Medulla oblongata (tissue), 1 donor: ENCODE measurements at regions not wholly inside any gene's neighbourhood (a gene's known extent, or its start where the extent isn't known, plus 50 kb on each side); places are given as distances from the start of the nearest gene placed in this dataset.
A peak's percentile ranks its signal among the peaks of the same experiment; 100 is the strongest.
"Not testable (repeated sequence)": the region's sequence is repeated elsewhere in the genome, so short reads cannot be mapped to it uniquely, and the experiment has no call there.

ENCODE experiments used
- DNase-seq: peaks from one replicate; pipeline ENCODE4 v3.0.0-alpha.2; 2015; ENCODE audit errors: extremely low spot score

DNA sequence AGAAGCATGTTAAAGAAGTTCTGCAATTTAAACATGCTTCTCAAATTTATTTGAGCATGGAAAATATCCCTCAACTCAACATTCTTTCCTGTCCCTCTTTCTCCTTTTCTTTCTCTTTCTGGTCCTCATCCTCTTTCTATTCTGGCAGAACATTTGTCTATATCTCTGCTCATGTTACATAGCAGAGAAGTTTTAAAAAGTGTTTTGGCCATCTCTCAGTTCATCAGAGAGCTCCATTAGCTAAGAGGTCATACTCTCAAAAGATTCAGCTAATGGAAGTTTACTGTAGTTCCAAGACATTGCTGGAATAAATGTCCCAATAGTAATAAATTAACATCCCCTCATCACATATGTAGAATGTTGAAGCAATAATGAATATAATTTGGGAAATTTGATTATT lies 53.5 kb downstream of the XCL2 start:
- DNase-seq = no peak

DNA sequence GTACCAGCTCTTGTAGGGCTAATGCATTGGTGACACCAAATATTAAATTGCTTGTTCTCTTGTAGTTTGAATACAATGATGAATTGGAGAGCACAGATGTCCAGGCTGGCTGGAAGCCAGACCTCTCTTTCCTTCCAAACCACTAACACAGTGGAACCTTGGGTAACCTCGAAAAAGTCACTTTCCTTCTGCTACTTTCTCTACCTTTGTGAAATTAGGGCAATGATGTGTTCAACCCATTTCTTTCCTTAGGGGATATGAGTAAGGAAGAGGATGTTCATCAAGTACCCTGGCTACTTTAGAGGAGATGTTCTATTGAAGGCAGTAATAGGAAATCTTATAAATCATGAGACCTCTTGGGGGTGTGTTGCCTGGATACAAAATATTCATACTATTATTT lies 55.7 kb downstream of the XCL2 start:
- DNase-seq = no peak

GRCh38 chr1:168486820-168487219 lies 57.0 kb downstream of the XCL2 start:
- not testable (repeated sequence) for DNase-seq

DNA sequence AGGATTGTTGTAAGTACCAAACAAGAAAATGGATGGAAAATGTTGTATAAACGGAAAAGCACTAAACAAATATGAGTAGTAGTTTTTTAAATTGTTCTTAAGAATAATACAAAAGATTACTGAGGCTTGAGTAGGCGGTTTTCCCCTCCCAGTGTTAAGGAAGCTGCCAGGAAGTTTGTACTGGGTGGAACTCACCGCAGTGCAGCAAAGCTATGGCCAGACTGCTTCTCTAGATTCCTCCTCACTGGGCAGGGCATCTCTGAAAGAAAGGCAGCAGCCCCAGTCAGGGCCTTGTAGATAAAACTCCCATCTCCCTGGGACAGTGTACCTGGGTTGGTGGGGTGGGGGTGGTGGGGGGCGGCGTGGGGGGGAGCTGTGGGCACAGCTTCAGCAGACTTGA lies 58.7 kb downstream of the XCL2 start:
- no peak for DNase-seq

- no peak for DNase-seq
These were observed 59.7 kb downstream of the XCL2 start for GRCh38 chr1:168484083-168484482.

GRCh38 chr1:168483539-168483938 lies 60.3 kb downstream of the XCL2 start:
- DNase-seq = no peak

DNA sequence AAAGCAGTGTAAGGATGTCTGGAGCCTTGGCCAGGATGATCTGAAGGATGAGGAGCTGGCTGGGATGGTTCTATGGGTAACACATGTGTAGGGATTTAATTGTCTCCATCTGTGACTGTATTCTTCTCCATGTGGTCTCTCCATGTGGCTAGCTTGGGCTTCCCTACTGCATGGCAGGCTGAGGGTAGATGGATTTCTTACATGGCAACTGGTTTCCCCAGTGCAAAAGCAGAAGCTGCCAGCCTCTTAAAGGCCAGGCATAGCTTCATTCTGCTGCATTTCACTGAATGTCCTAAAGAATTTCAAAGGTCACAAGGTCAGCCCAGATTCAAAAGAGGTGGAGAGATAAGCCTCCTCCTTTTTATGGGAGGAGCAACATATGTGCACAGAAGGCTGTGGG lies 61.7 kb downstream of the XCL2 start:
- no peak for DNase-seq

DNA sequence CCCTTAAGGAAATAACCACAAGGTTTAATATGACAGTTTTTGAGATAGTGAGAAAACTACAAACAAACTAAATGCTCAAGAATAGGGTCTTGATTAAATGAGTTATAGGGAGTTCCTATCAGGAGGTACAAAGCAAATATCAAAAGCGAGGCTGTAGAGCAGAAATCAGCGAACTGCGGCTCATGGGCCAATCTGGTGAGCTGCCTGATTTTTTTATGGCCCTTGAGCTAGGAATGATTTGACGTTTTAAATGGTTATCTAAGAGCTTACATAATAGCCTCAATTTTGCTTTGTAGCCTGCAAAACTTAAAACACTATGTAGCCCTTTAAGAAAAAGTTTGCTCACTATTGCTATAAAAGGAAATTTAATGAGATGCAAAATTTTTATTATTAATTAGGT lies 62.2 kb downstream of the XCL2 start:
- DNase-seq = no peak

GRCh38 chr1:168480997-168481396 lies 62.8 kb downstream of the XCL2 start:
- no peak for DNase-seq

DNA sequence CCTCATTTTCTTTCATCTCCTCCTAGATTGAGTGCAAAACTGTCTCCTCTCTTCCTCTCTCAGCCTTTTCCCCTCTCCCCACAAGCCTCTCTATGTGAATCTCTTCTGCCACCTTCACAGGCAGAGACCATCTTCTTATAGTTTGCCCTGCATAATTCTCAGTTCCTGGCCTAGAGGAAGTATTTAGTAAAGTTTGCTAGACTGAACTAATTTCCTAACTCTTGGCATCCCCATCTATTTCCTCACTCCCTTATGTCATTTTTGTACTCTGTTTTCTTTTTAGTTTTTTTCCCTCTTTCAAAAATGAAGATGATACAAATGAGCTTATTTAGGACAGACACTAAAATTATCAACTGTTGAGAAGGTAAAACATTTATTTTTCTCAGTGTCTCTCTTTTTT lies 66.0 kb downstream of the XCL2 start:
- no peak for DNase-seq

- no peak for DNase-seq
These were observed 67.0 kb downstream of the XCL2 start for GRCh38 chr1:168476588-168477385.

DNA sequence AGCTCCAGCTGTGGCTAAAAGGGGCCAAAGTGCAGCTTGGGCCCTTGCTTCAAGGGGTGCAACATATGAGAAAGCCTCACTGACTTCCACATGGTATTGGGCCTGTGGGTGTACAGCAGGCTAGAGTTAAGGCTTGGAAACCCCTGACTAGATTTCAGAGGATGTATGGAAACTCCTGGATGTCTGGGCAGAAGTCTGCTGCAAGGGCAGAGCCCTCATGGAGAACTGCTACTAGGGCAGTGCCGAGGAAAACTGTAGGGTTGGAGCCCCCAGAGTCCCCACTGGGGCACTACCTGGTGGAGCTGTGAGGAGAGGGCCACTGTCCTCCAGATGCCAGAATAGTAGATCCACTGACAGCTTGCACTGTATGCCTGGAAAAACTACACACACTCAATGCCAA lies 69.5 kb downstream of the XCL2 start:
- DNase-seq = no peak

DNA sequence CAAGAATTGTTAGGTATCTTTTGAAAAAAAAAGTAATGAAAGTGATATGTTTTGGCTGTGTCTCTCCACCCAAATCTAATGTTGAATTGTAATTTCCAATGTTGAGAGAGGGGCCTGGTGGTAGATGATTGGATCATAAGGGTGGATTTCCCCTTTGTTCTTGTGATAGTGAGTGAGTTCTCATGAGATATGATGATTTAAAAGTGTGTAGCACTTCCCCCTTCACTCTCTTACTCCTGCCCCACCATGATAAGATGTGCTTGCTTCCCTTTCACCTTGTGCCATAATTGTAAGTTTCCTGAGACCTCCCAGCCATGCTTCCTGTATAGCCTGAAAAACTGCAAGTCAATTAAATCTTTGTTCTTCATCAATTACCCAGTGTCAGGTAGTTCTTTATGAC lies 70.7 kb downstream of the XCL2 start:
- DNase-seq = no peak

GRCh38 chr1:168472223-168472622 lies 71.6 kb downstream of the XCL2 start:
- no peak for DNase-seq

DNA sequence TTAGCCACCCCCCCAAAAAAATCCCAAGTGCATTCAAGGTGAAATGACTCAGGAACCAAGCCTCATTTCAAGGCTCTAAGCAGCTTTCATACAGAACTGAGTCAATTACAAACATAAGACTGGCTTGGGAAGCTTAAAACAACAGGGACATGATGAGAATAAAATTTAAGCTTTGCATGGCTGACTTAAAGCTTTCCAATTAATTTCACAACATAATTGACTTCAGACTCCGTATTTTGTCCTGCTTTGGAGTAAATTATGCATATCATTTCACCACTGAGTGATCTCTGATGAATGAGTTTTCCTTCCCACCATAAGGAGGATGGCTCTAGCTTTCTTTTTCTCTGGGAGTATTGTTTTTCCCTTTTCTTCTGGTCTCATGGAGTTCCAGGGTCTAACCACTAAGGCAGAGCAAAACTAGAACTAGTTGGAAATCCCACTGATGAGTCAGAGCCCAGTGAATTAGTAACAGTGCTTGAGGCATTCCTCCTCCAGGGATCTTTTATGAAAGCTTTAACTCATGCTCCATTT lies 72.8 kb downstream of the XCL2 start:
- DNase-seq = no peak

DNA sequence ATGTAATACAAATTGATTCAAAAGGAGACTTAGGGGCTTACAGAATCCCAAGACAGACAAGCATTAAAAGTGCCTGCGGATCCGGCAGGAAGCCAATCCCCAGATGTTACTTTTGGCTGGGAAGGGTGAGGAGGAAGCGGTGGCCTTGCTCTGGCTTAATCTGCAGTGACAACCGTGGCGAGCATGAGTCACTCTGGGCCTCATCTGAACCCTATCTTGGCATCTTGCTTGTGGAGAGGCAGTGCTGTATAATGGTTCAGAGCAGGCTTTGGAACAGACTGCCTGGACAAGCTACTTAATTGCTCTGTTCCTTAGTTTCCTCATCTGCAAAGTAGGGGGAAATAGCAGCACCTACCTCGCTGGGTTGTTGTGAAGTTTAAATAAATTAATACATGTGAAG lies 74.1 kb downstream of the XCL2 start:
- DNase-seq = no peak

DNA sequence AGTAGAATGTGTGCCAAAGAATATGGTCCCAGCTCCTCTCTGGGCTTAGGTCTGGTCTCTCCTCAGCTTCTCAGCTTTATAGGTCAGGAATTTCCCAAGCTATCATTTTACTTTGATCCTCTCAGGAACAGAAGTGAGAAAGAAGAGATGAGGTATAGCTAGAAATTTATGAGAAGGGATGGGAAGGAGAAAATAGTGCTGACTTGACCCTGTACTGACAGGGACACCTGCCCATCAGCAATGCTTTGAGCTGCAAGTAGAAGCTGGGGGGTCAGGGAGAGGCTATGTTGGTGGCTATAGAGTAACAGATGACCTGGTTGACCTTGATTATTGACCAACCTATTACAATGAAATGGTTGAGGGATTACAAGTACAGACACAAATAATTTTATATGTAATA lies 75.0 kb downstream of the XCL2 start:
- no peak for DNase-seq

- DNase-seq = no peak
These were observed 75.6 kb downstream of the XCL2 start for GRCh38 chr1:168468042-168468809.

DNA sequence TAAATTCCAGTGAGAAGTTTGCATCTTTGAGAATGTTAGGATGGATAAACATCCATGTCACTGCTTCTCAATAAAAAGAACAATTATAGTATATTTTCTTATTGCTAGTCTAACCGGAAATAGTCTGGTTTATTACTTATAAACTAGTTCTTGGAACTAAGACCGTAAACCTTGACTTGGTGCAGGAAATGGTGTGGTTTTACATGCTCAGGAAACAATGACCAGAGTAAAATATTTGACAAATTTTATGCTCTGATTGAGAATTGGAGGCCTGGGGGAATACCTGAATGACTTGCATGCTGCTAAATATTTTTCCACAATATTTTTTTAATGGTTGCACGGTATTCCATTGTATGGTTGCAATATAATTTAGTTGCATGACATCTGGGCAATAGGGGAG lies 76.3 kb downstream of the XCL2 start:
- DNase-seq = no peak

DNA sequence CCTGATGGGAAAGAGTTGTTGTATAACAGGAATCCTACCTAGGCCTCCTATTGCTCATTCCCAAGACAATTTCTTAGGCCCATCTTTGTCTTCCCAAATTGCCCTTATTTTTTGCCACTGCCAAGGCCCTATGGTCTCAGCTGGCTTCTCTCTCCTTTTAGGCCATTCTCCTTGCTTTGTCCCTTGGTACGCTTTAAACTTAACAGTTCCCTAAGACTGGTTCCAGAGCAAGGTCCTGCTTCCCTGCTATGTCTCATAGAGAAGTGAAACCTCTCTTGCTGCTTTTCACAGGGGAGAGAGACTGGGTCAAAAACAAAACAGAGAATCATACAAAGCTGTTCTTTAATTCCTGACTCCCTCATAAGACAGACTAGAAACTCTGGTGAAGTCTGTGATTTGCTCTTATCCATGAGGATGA lies 77.1 kb downstream of the XCL2 start:
- DNase-seq = peak; percentile 43

DNA sequence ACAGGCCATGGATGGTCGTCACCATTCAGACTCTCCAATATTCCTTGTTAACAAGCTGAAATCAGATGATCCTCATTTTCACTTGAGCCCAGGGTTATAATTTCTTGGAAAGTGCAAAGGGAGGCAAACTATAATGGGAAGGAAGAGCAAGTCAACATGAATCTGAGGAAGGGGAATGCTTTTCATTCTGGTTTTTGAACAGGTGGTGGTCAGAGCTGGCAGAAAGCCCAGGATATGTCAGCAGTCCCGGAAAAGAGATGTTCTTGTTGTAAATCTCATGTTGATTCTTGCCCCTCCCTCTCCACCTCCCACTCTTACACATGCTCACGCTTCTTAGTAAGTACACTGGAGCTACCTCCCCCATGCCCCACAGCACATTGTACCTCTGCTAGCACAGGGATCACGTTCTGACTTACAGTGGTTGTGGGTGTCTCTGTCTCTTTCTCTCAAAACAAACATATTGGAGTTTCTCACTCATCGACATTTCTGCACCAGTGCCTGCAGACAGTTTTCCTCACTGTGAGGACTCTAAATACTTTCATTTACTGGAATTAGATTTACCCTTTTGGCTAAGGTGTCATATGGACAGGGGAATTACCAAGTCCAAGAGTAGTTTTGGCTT lies 77.6 kb downstream of the XCL2 start:
- peak; percentile 27 for DNase-seq

- DNase-seq = not testable (repeated sequence)
These were observed 82.7 kb downstream of the XCL2 start for GRCh38 chr1:168461108-168461507.

- not testable (repeated sequence) for DNase-seq
These were observed 86.5 kb downstream of the XCL2 start for GRCh38 chr1:168457296-168457695.
